Activated CD4-positive, alpha-beta T cell treated with anti-CD3 and anti-CD28 coated beads for 4 hours (primary cell): ENCODE measurements at regions not wholly inside any gene's neighbourhood (a gene's known extent, or its start where the extent isn't known, plus 50 kb on each side); places are given as distances from the start of the nearest gene placed in this dataset.
"Not testable (repeated sequence)": the region's sequence is repeated elsewhere in the genome, so short reads cannot be mapped to it uniquely, and the experiment has no call there.

Source experiments
- DNase-seq, 2 donors: peaks; one replicate each; pipeline ENCODE4 v3.0.0-alpha.2; 2020

GRCh38 chr5:167295681-167296005, 995.8 kb upstream of the WWC1 start:
- DNase-seq, result no peak

- DNase-seq, result no peak
Observed at GRCh38 chr5:167296066-167296465, 995.4 kb upstream of the WWC1 start.

DNA sequence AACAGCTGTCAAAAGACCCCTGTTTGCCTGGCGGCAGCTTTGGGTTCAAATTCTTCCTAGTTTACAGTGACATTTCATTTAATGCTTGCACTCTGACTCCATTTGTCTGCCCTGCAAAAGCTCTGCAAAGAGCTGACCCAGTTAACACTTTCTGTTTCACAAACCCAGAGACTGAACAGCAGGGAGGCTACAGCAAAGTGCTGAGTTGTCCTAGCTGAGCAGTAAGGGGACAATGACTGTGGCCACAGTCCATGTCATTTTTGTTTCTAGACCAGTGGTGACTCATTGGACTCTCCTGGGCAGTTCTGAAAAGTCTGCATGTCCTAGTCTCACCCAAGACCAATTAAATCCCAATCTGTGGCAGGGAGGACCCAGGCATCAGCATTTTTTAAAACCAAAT, 994.8 kb upstream of the WWC1 start:
- no peak for DNase-seq

DNA sequence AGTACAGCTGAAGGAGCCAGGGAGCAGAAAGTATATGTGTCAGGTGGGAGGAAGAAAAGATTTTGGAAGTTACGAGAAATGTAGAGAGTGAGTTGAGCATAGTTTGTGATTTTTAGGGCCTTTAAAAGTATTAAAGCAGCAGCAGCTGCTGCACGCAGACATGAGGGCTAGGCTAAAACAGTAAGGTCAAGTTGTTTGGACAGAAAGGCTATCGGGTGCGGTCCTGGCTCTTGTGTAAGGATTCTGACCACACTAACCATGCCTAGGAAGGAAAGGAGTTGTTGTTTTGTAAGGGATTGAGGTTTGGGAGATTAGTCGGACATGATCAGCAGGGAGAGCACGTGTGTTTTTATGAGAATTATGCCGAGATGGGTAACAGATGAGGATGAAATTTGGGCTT, 991.6 kb upstream of the WWC1 start:
- not testable (repeated sequence) for DNase-seq

- DNase-seq, result no peak
Observed at GRCh38 chr5:167303582-167303981, 987.9 kb upstream of the WWC1 start.

GRCh38 chr5:167304834-167305469, 986.5 kb upstream of the WWC1 start:
- no peak for DNase-seq

- DNase-seq, result no peak
Observed at GRCh38 chr5:167305591-167306213, 985.7 kb upstream of the WWC1 start.

GRCh38 chr5:167307042-167307441, 984.4 kb upstream of the WWC1 start:
- DNase-seq, result no peak

DNA sequence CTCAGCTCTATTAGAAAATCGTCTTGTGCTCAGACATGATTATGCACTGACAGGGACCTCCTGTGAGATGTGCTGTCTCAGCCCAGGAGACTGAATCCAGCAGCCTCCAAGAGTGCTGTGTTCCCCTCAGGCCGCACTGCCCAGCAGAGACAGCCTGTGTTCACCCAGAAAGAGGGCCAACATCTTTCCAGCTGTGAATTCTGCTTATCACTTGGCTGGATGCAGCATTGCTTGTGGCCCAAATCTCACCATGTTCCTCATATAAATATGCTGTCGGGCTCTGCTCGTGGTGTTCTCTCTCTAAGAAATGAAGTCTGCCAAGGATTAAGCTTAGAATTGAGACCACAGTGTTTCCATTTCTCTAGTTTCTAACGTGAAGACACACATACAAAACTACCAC, 983.0 kb upstream of the WWC1 start:
- no peak for DNase-seq

DNA sequence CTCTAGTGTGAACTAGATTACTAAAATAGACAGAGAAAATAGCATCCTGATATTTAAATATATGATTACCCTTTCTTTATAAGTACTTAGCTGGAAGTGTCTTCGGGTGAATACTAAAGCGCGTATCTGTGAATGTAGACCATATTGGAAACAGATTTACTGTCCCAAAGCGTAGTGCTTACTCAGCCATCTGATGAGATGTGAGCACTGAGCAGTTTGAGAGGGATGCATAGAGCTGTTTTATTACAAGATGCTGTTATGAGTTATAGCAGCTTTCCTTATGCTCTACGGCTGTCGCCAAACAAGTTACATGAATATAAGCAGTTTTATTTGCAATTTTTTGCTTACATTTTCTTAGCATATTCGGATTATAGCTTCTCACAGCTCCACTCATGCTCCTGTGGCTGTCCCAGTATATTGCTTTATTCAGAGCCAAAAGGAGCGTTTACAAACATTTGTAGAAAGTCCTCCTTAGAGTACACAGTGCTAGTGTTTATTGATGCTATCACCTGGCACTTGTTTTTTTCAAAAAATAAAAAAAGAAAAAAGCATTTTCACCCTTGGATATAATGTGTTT, 981.4 kb upstream of the WWC1 start:
- no peak for DNase-seq

DNA sequence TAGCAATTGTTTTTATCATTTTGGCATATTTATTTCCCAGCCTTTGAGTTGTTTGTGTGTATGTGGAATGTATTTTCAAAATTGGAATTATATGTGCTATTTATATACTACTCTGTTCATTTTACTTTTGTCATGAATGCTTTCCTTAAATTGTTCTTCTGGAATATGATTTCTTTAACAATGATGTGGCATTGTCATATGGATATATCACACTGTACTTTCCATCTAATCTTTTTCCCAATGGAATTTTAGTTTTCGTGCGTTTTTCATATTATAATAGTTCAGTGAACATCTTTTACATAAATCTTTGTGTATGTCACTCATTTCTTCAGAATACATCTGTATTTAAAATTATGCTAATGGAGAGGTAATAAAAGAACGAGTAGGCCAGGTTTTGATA, 980.1 kb upstream of the WWC1 start:
- no peak for DNase-seq

- DNase-seq, result no peak
Observed at GRCh38 chr5:167312225-167312624, 979.2 kb upstream of the WWC1 start.

DNA sequence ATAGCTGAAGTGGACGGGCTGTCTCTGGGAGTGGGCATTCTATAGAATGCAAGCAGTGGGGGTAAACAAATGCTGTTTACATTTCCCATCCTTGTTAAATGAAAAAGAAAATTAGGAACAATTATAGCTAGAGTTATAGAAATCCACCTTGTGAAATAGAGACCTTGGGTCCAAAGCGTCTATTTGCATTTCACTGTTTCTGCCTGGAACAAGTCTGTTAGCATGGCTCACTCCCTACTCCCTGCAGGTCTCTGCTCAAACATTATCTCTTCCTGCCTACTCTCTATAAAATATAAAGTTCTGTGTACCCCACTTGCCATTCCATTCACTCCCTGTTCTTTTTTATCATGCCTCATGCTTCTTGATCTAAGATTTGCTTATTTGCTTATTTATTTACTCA, 975.7 kb upstream of the WWC1 start:
- DNase-seq, result no peak

DNA sequence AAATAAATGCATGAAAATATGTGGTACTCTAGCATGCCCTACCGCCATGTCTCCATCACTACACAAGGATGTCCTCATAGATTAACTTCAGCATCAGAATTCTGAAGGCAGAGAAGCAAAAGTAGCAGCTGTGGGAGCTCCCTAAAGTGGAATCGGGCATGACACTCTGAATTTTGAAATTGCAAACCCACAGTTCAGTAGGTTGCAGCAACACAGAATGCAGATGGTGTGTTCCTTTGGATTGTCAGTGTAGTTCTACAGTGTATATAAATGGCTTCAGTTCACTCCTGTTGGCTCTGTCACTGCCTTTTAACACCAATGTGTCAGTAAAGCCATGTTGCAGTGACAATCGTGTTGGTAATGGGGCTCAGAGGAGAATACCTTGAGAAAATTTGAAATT, 973.6 kb upstream of the WWC1 start:
- DNase-seq, result no peak

DNA sequence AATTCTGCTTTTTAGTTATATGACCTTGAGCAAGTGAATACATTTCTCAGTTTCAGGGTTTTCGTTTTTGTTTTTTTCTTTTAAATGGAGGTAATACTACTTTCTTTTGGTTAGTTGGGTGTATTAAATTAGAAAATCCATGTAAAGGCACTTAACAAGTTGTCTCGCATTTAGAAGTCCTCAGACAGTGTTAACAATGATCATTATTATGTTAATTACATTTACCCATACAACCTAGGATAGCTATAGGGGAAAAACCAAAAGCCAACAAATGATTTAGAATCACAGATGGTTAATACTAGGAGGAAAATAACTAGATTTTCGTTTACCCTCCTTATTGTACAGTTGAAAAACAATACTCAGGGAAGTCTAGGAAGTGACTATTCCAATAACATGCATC, 972.2 kb upstream of the WWC1 start:
- DNase-seq, result no peak

GRCh38 chr5:167320019-167320418, 971.4 kb upstream of the WWC1 start:
- DNase-seq, result no peak

- no peak for DNase-seq
Observed at GRCh38 chr5:167332309-167332708, 959.1 kb upstream of the WWC1 start.

- DNase-seq, result no peak
Observed at GRCh38 chr5:167336161-167336560, 955.3 kb upstream of the WWC1 start.

- DNase-seq, result no peak
Observed at GRCh38 chr5:167339205-167339604, 952.2 kb upstream of the WWC1 start.

GRCh38 chr5:167346461-167346860, 945.0 kb upstream of the WWC1 start:
- DNase-seq, result no peak

GRCh38 chr5:167348251-167348926, 943.1 kb upstream of the WWC1 start:
- DNase-seq, result no peak

GRCh38 chr5:167348980-167349379, 942.5 kb upstream of the WWC1 start:
- no peak for DNase-seq

- no peak for DNase-seq
Observed at GRCh38 chr5:167351316-167351715, 940.1 kb upstream of the WWC1 start.

DNA sequence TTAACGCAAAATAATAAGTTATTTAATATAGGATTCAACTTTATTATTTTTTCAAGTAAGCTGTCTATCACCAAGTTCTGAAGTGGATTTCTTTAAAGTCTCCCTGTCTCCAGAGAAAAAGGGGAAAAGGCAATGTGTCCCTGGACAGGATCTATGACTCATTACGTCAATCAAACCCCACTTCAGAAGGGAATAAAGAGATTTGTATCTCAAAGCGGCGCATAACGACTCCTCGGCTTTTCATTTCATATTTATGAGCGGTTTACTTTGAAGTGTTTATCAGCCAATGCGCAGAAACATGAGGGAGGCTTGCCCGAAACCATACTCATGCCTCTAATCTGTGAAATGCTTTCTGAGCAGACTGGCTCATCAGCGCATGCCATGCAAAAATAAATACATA, 938.6 kb upstream of the WWC1 start:
- no peak for DNase-seq
